Neural cell (in vitro differentiated cells): ENCODE measurements at regions not wholly inside any gene's neighbourhood (a gene's known extent, or its start where the extent isn't known, plus 50 kb on each side); places are given as distances from the start of the nearest gene placed in this dataset.

ENCODE experiments used
- H2AFZ ChIP-seq: fragments of 200-600, 300-800 bp; sonication (generic), shearing (Covaris generic); 2 replicates; pipeline ENCODE4 v1.6.0; 2014; ENCODE audit warnings: low read depth, mild to moderate bottlenecking, antibody characterized with exemption, low read length, moderate library complexity
- H3F3A ChIP-seq: fragments of 200-600 bp; shearing (Covaris generic); 2 replicates; pipeline ENCODE4 v1.6.1; 2016; ENCODE audit warnings: mild to moderate bottlenecking, moderate library complexity, mixed read lengths, antibody characterized with exemption, low read length; ENCODE audit not compliant: insufficient read depth, poor library complexity, severe bottlenecking
- H3K27ac ChIP-seq: fragments of 200-600, 300-800 bp; sonication (generic), shearing (Covaris generic); 2 replicates; pipeline ENCODE4 v1.5.1; 2014; ENCODE audit warnings: mild to moderate bottlenecking, low read length, moderate library complexity
- H3K27me3 ChIP-seq: fragments of 300-800, 200-600 bp; sonication (generic), shearing (Covaris generic); 2 replicates; pipeline ENCODE4 v1.6.0; 2014; ENCODE audit warnings: mild to moderate bottlenecking, low read depth, low read length, moderate library complexity; ENCODE audit not compliant: insufficient read depth
- H3K36me3 ChIP-seq: fragments of 300-800, 200-600 bp; sonication (generic), shearing (Covaris generic); 2 replicates; pipeline ENCODE4 v1.5.1; 2014; ENCODE audit warnings: mild to moderate bottlenecking, antibody characterized with exemption, low read length, moderate library complexity; ENCODE audit not compliant: insufficient read depth
- H3K4me2 ChIP-seq: fragments of 300-800, 200-600 bp; sonication (generic), shearing (Covaris generic); 2 replicates; pipeline ENCODE4 v1.6.0; 2014; ENCODE audit warnings: mild to moderate bottlenecking, low read length
- H3K4me3 ChIP-seq: fragments of 300-800, 200-600 bp; sonication (generic), shearing (Covaris generic); 2 replicates; pipeline ENCODE4 v1.5.1; 2014; ENCODE audit warnings: mild to moderate bottlenecking, low read length, moderate library complexity
- H3K79me2 ChIP-seq: fragments of 200-600 bp; shearing (Covaris generic); replicated peaks from 2 replicates; pipeline ENCODE4 v1.6.0; 2014; ENCODE audit warnings: mild to moderate bottlenecking, low read length, moderate library complexity; ENCODE audit not compliant: insufficient read depth
- H3K9ac ChIP-seq: fragments of 300-800, 200-600 bp; sonication (generic), shearing (Covaris generic); 2 replicates; pipeline ENCODE4 v1.6.1; 2016; ENCODE audit warnings: mild to moderate bottlenecking, low read length, mixed read lengths
- H3K9me2 ChIP-seq: fragments of 200-600 bp; shearing (Covaris generic); 2 replicates; pipeline ENCODE4 v1.6.1; 2016; ENCODE audit warnings: mild to moderate bottlenecking, low read length, mixed read lengths; ENCODE audit not compliant: insufficient read depth
- H3K9me3 ChIP-seq: fragments of 200-600, 300-800 bp; sonication (generic), shearing (Covaris generic); 2 replicates; pipeline ENCODE4 v1.6.1; 2016; ENCODE audit warnings: mild to moderate bottlenecking, mixed run types, low read length, moderate library complexity, mixed read lengths
- H4K20me1 ChIP-seq: fragments of 200-600 bp; shearing (Covaris generic); 2 replicates; pipeline ENCODE4 v1.6.1; 2016; ENCODE audit warnings: mild to moderate bottlenecking, mixed run types; ENCODE audit not compliant: insufficient read depth
- CTCF ChIP-seq: fragments of 450-650 bp; IDR thresholded peaks from 2 replicates; pipeline ENCODE4 v1.5.1; 2014; ENCODE audit warnings: antibody characterized with exemption, mild to moderate bottlenecking, moderate library complexity; ENCODE audit not compliant: poor library complexity, severe bottlenecking
- EP300 ChIP-seq: fragments of 450-650 bp; conservative IDR thresholded peaks from 2 replicates; pipeline ENCODE4 v1.6.1; 2014; ENCODE audit warnings: antibody characterized with exemption, mild to moderate bottlenecking, moderate library complexity; ENCODE audit not compliant: poor library complexity, severe bottlenecking
- EZH2 ChIP-seq: fragments of 200-600, 300-800 bp; shearing (Covaris generic), sonication (generic); IDR thresholded peaks from 2 replicates; pipeline ENCODE4 v1.6.1; 2014; ENCODE audit warnings: antibody characterized with exemption, low read length, borderline replicate concordance, mild to moderate bottlenecking; ENCODE audit not compliant: insufficient read depth, poor library complexity, severe bottlenecking
- MXI1 ChIP-seq: fragments of 450-650 bp; conservative IDR thresholded peaks from 2 replicates; pipeline ENCODE4 v1.6.1; 2014; ENCODE audit warnings: antibody characterized with exemption, mild to moderate bottlenecking; ENCODE audit not compliant: poor library complexity, severe bottlenecking
- POLR2AphosphoS5 ChIP-seq: IDR thresholded peaks from 2 replicates; pipeline ENCODE4 v1.6.1; 2012
- RAD21 ChIP-seq: fragments of 450-650 bp; conservative IDR thresholded peaks from 2 replicates; pipeline ENCODE4 v1.6.1; 2014; ENCODE audit warnings: antibody characterized with exemption, mild to moderate bottlenecking, moderate library complexity
- REST ChIP-seq: IDR thresholded peaks from 2 replicates; pipeline ENCODE4 v1.6.1; 2012; ENCODE audit warnings: borderline replicate concordance
- SMC3 ChIP-seq: fragments of 450-650 bp; conservative IDR thresholded peaks from 2 replicates; pipeline ENCODE4 v1.6.1; 2014; ENCODE audit warnings: antibody characterized with exemption, mild to moderate bottlenecking, moderate library complexity; ENCODE audit not compliant: poor library complexity
- TAF1 ChIP-seq: IDR thresholded peaks from 2 replicates; pipeline ENCODE4 v1.6.1; 2012; ENCODE audit warnings: low read depth

GRCh38 chrX:15943391-15943790, 88.8 kb upstream of the AP1S2 start:
- Histone ChIP-seq H3K27ac (no peak overlapping the region), H3K27me3 (no peaks in the 10 kb centered on the region), H3K9me2 (no peaks in the 10 kb centered on the region), H3F3A (no peaks in the 10 kb centered on the region), H3K36me3 (no peaks in the 10 kb centered on the region), H3K9ac (no peak overlapping the region), H4K20me1 (no peaks in the 10 kb centered on the region), H3K9me3 (no peaks in the 10 kb centered on the region), H2AFZ (no peak overlapping the region), H3K79me2 (no peaks in the 10 kb centered on the region), H3K4me3 (no peak overlapping the region), H3K4me2 (no peak overlapping the region)
- no peak for TF ChIP-seq POLR2AphosphoS5
- no peak for TF ChIP-seq RAD21
- TF ChIP-seq EZH2: no peak
- TF ChIP-seq MXI1: no peak
- TF ChIP-seq EP300: no peak
- TF ChIP-seq TAF1: no peak
- no peak for TF ChIP-seq REST
- TF ChIP-seq SMC3: no peak
- TF ChIP-seq CTCF: no peak

GRCh38 chrX:15942307-15942706, 87.7 kb upstream of the AP1S2 start:
- no peak overlapping the region for H3K9ac ChIP-seq
- H3K9me3 ChIP-seq: no peaks in the 10 kb centered on the region
- H3K27ac ChIP-seq: no peak overlapping the region
- no peak for TF ChIP-seq POLR2AphosphoS5
- TF ChIP-seq EZH2: no peak
- no peak for TF ChIP-seq SMC3
- no peak for TF ChIP-seq EP300
- TF ChIP-seq TAF1: no peak
- TF ChIP-seq CTCF: no peak
- no peak for TF ChIP-seq RAD21
- no peak for TF ChIP-seq REST
- TF ChIP-seq MXI1: no peak
- no peaks in the 10 kb centered on the region for H3K36me3 ChIP-seq
- no peaks in the 10 kb centered on the region for H3F3A ChIP-seq
- no peak overlapping the region for H2AFZ ChIP-seq
- no peaks in the 10 kb centered on the region for H4K20me1 ChIP-seq
- no peaks in the 10 kb centered on the region for H3K79me2 ChIP-seq
- H3K4me2 ChIP-seq: no peak overlapping the region
- H3K4me3 ChIP-seq: no peak overlapping the region
- H3K9me2 ChIP-seq: no peaks in the 10 kb centered on the region
- H3K27me3 ChIP-seq: no peaks in the 10 kb centered on the region
